Kidney epithelial cell (primary cell): ENCODE measurements at regions not wholly inside any gene's neighbourhood (a gene's known extent, or its start where the extent isn't known, plus 50 kb on each side); places are given as distances from the start of the nearest gene placed in this dataset.

Source experiments
- DNase-seq: peaks from one replicate; pipeline ENCODE4 v3.0.0-alpha.2; 2010; ENCODE audit warnings: low read depth
- H3K27me3 ChIP-seq: 2 replicates; pipeline ENCODE4 v1.6.0; 2011; ENCODE audit warnings: low read length; ENCODE audit not compliant: control insufficient read depth, insufficient read depth
- H3K36me3 ChIP-seq: 2 replicates; pipeline ENCODE4 v1.5.1; 2011; ENCODE audit warnings: low read length; ENCODE audit not compliant: control insufficient read depth, insufficient read depth
- H3K4me3 ChIP-seq: 2 replicates; pipeline ENCODE4 v1.5.1; 2011; ENCODE audit warnings: low read depth, mild to moderate bottlenecking, control low read depth, low read length
- TF ChIP-seq, protein P1 (sequence below): IDR thresholded peaks from 2 replicates; pipeline ENCODE4 v1.5.1; 2011; ENCODE audit warnings: mild to moderate bottlenecking, moderate library complexity, low read length, control low read depth, inconsistent platforms; ENCODE audit not compliant: insufficient read depth, poor library complexity, severe bottlenecking

DNA sequence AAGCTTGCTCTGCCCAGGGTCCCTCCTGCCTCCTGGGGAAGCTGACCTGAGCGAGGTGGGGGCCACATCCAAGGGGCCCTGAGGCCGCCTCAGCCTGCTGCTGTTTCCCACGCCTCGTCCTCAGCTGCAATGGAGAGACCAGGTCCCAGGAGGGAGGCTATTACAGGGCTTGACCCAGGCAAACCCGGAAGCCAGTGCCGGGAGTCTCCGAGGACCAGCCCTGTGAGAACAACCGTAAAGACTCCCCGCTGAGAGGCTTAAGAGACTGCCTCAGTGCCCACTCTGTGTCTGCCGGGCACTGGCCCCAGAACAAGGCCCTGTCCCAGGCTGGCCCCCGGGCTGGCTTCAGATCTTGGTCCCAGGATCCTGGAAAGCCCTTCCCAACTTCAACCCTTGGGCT, 124.3 kb upstream of the FGF3 start:
- TF ChIP-seq, protein P1, sequence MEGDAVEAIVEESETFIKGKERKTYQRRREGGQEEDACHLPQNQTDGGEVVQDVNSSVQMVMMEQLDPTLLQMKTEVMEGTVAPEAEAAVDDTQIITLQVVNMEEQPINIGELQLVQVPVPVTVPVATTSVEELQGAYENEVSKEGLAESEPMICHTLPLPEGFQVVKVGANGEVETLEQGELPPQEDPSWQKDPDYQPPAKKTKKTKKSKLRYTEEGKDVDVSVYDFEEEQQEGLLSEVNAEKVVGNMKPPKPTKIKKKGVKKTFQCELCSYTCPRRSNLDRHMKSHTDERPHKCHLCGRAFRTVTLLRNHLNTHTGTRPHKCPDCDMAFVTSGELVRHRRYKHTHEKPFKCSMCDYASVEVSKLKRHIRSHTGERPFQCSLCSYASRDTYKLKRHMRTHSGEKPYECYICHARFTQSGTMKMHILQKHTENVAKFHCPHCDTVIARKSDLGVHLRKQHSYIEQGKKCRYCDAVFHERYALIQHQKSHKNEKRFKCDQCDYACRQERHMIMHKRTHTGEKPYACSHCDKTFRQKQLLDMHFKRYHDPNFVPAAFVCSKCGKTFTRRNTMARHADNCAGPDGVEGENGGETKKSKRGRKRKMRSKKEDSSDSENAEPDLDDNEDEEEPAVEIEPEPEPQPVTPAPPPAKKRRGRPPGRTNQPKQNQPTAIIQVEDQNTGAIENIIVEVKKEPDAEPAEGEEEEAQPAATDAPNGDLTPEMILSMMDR = no peak
- H3K36me3 ChIP-seq = no peaks in the 10 kb centered on the region
- peaks cover 9% of the 10 kb centered on the region for H3K27me3 ChIP-seq
- DNase-seq = no peak
- no peak overlapping the region for H3K4me3 ChIP-seq

DNA sequence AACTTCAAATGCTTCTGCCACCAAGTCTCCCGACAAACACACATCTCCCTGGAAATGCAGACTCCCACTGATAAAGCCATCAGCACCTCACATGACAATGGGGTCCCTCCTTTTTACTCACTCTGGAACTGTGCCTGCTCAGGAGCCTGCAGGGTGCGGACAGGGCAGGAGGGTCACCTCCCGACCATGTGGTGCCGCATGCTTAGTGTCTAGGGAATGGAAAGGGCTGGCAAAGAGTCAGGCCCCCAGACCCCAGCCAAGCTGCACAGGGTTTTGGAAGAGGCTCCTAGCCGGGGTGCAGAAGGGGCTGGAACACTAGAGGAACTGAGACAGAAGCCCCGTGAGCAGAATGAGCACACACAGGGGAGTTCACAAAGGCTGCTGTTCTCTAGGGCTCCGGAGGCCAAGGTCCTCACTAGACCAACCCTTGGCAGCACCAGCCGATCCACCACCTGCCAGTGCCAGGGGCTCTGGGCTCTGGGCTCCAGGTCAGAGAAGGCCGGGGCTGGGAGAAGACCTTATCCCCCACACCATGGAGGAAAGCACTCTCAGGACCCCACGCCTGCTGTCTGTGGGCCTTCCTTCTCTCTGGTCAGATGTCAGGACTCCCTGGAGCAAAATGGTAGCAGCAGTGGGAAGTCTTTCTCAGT, 125.1 kb upstream of the FGF3 start:
- TF ChIP-seq, protein P1 = no peak
- Histone ChIP-seq H3K36me3 (no peaks in the 10 kb centered on the region), H3K27me3 (peaks cover 9% of the 10 kb centered on the region), H3K4me3 (no peak overlapping the region)
- DNase-seq = no peak

DNA sequence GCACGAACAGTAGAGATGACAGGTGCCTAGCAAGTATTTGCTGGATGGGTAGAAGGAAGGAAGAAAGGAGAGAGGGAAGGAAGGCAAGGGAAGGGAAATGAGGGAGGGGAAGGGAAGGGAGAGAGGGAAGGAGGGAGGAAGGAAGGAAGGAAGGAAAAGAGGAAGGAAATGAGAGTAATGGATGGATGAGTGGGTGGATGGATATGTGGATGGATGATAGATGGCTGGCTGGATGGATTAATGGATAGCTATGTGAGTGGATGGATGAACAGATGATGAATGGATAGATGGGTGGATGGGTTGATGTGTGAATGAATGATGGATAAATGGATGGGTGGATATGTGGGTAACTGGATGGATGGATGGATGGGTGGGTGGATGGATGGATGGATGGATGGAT, 125.9 kb upstream of the FGF3 start:
- DNase-seq = no peak
- TF ChIP-seq, protein P1 = no peak
- Histone ChIP-seq H3K4me3 (no peak overlapping the region), H3K27me3 (peaks cover 7% of the 10 kb centered on the region), H3K36me3 (no peaks in the 10 kb centered on the region)

DNA sequence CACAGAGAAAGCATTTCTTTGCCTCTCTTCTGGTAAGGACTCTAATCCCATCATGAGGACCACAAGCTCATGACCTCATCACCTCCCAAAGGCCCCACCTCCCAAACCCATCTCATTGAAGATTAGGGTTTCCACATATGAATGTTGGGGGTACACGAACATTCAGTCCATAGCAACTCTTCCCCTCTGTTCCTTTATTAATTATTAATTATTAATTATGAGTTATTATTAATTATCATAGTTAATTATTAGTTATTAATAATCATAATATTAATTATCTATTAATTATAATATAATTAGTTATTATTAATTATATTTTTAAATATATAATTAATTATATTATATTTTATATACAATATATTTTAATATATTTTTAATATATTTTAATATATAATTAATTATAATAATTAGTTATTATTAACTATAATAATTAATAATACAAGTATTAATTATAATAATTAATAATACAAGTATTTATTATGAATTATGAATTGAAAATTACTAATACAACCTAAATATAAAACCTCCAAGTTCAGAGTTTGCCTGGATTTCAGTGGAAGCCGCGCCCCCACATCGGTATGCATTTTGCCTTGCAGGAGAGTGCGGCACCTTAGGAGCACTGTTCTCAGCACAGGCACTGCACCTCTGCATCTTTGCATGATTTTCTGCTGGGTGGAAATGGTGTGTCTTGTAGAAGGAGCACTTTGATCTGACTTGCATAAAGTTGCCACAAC, 128.0 kb upstream of the FGF3 start:
- H3K36me3 ChIP-seq = no peaks in the 10 kb centered on the region
- H3K27me3 ChIP-seq = peaks cover 2% of the 10 kb centered on the region
- no peak overlapping the region for H3K4me3 ChIP-seq
- DNase-seq = no peak
- TF ChIP-seq, protein P1 = no peak

DNA sequence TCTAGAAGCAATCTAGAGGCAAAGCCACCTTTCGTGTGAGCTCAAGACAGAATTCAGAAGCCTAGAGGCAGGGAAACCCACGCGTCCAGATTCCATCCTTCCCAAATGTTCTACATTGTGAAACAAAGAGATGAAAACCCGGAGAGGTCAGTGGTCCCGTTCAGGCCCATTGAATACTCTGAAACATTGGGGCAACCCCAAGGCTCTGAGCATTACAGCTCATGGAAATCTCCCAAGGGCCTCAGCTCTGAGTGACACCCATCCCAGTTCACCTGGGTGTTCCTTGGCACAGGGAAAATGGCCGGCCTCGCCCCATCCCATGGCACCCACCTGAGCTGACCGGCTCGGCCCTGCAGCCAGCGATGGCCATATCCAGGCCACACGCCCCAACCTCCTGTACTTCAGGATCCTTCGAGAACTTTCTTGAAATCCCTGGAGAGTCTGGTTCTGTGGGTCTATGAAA, 128.6 kb upstream of the FGF3 start:
- DNase-seq = no peak

More for the DNA sequence above, 128.6 kb upstream of the FGF3 start:
- Histone ChIP-seq H3K4me3 (no peak overlapping the region), H3K36me3 (no peaks in the 10 kb centered on the region), H3K27me3 (peaks cover 2% of the 10 kb centered on the region)
- TF ChIP-seq, protein P1 = no peak
